ENCODE measurements at regions not wholly inside any gene's neighbourhood (a gene's known extent, or its start where the extent isn't known, plus 50 kb on each side); places are given as distances from the start of the nearest gene placed in this dataset.

GRCh38 chr18:34972765-34973414 lies 68.3 kb upstream of the MAPRE2 start:
- 2% methylated on average over 2 of the region's 2 CpGs for WGBS (ENCODE audit: insufficient coverage, insufficient replicate concordance, low lambda C conversion rate, missing lambda C conversion rate)
- ATAC-seq: no peak
- ChIA-PET CTCF (no interaction called here), SMC1A (ENCODE audit: uncharacterized antibody, unreplicated experiment) (interaction anchor here (1.0 kb wide), 1 partner anchor 8 kb away, joined by 3 read pairs; no protein-coding TSS in a partner anchor), POLR2A (no interaction called here), RAD21 (ENCODE audit: unreplicated experiment) (interaction anchor here (0.6 kb wide), 1 partner anchor 92 kb away, joined by 3 read pairs; no protein-coding TSS in a partner anchor)
- BruUV-seq (replicated peaks): no TSS peak
- intact Hi-C loops (cut with micrococcal nuclease; ENCODE audit: unreplicated experiment) (no loop called here), in situ Hi-C loops (cut with MboI) (no loop called here)
- Histone ChIP-seq H3K27ac (ENCODE audit: control insufficient read depth, insufficient read depth) (no peak overlapping the region), H3K79me2 (ENCODE audit: control insufficient read depth, insufficient read depth, low read length) (no peaks in the 10 kb centered on the region), H3K4me3 (no peak overlapping the region), H3K4me2 (ENCODE audit: control insufficient read depth, insufficient read depth) (no peak overlapping the region), H3K9me3 (replicated peaks; ENCODE audit: control insufficient read depth, insufficient read depth, low read length) (no peaks in the 10 kb centered on the region), H3K27me3 (replicated peaks in 1 of 2; ENCODE audit: control insufficient read depth in 2 of 2, insufficient read depth in 2 of 2, low read length in 1 of 2) (peaks cover 7 to 21% of the 10 kb centered on the region in 2 experiments; a peak in 3 of 4 replicates), H3K9ac (ENCODE audit: control insufficient read depth, insufficient read depth, low read length) (no peak overlapping the region), H2AFZ (ENCODE audit: control insufficient read depth, low read depth, low read length) (no peak overlapping the region), H3K4me1 (ENCODE audit: control insufficient read depth, insufficient read depth, low read length) (peaks cover 6% of the 10 kb centered on the region; the same call in 1 of the 2 replicates), H3K36me3 (ENCODE audit: control insufficient read depth in 2 of 2, insufficient read depth in 2 of 2, low read length in 1 of 2) (no peaks in the 10 kb centered on the region), H4K20me1 (ENCODE audit: control insufficient read depth, insufficient read depth) (no peaks in the 10 kb centered on the region)
- no peak for FAIRE-seq
- no peak for DNase-seq (ENCODE audit: low read depth, low spot score)
- TF ChIP-seq, protein P1, sequence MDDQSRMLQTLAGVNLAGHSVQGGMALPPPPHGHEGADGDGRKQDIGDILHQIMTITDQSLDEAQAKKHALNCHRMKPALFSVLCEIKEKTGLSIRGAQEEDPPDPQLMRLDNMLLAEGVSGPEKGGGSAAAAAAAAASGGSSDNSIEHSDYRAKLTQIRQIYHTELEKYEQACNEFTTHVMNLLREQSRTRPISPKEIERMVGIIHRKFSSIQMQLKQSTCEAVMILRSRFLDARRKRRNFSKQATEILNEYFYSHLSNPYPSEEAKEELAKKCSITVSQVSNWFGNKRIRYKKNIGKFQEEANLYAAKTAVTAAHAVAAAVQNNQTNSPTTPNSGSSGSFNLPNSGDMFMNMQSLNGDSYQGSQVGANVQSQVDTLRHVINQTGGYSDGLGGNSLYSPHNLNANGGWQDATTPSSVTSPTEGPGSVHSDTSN (IDR thresholded peaks at IDR 0.05; ENCODE audit: insufficient replicate concordance, low read depth, low read length): no peak
- TF ChIP-seq E2F4 (IDR thresholded peaks at IDR 0.05; ENCODE audit: low read depth, low read length) (no peak), ZNF622 (IDR thresholded peaks at IDR 0.05) (no peak), BACH1 (IDR thresholded peaks at IDR 0.05; ENCODE audit: borderline replicate concordance) (no peak), MTA3 (IDR thresholded peaks at IDR 0.05; ENCODE audit: borderline replicate concordance, low read length) (no peak), HCFC1 (IDR thresholded peaks at IDR 0.05; ENCODE audit: low read length) (no peak), CEBPZ (IDR thresholded peaks at IDR 0.05; ENCODE audit: low read depth, low read length) (no peak), ZBED1 (IDR thresholded peaks at IDR 0.05; ENCODE audit: borderline replicate concordance) (no peak), FOXK2 (IDR thresholded peaks at IDR 0.05) (no peak), ZNF592 (IDR thresholded peaks at IDR 0.05) (no peak), MYB (IDR thresholded peaks at IDR 0.05; ENCODE audit: borderline replicate concordance, low read depth, low read length) (no peak), HDGF (IDR thresholded peaks at IDR 0.05) (no peak)
- TF ChIP-seq, protein P2, sequence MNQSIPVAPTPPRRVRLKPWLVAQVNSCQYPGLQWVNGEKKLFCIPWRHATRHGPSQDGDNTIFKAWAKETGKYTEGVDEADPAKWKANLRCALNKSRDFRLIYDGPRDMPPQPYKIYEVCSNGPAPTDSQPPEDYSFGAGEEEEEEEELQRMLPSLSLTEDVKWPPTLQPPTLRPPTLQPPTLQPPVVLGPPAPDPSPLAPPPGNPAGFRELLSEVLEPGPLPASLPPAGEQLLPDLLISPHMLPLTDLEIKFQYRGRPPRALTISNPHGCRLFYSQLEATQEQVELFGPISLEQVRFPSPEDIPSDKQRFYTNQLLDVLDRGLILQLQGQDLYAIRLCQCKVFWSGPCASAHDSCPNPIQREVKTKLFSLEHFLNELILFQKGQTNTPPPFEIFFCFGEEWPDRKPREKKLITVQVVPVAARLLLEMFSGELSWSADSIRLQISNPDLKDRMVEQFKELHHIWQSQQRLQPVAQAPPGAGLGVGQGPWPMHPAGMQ (IDR thresholded peaks at IDR 0.05; ENCODE audit: borderline replicate concordance): no peak
